Sigmoid colon (tissue), 6 donors: ENCODE measurements at regions not wholly inside any gene's neighbourhood (a gene's known extent, or its start where the extent isn't known, plus 50 kb on each side); places are given as distances from the start of the nearest gene placed in this dataset.

Source experiments
- DNase-seq: peaks from one replicate; pipeline ENCODE4 v3.0.0-alpha.2; 2019
- H3K27ac ChIP-seq, 4 donors: fragments of 200-600 bp; sonication (generic); one replicate each; pipeline ENCODE4 v1.5.1; 2016 to 2019; ENCODE audit warnings: mild to moderate bottlenecking in 1 of 4
- H3K27me3 ChIP-seq, 3 donors: fragments of 200-600 bp; sonication (generic); one replicate each; pipeline ENCODE4 v1.5.1; 2019; ENCODE audit warnings: mild to moderate bottlenecking in 1 of 3
- H3K36me3 ChIP-seq, 4 donors: fragments of 200-600 bp; sonication (generic); one replicate each; pipeline ENCODE4 v1.5.1; 2016 to 2019
- H3K4me1 ChIP-seq, 4 donors: fragments of 200-600 bp; sonication (generic); one replicate each; pipeline ENCODE4 v1.5.1; 2017 to 2019
- H3K4me3 ChIP-seq, 4 donors: fragments of 200-600 bp; sonication (generic); one replicate each; pipeline ENCODE4 v1.5.1; 2017 to 2019; ENCODE audit warnings: mild to moderate bottlenecking in 2 of 4, moderate library complexity in 1 of 4
- H3K9me3 ChIP-seq, 4 donors: fragments of 200-600 bp in 3 of 4; sonication (generic) in 3 of 4; one replicate each; pipeline versions ENCODE4 v1.5.1 to v1.6.1; 2013 to 2019
- CTCF ChIP-seq, 4 experiments: fragments of 450-650 bp in 3 of 4; fragments of 200-600 bp in 1 of 4; IDR thresholded peaks; one replicate each; pipeline ENCODE4 v1.5.1; 2016 to 2019; ENCODE audit warnings: antibody characterized with exemption in 4 of 4, mild to moderate bottlenecking in 3 of 4, moderate library complexity in 2 of 4
- EP300 ChIP-seq, 4 donors: sonication (generic); formaldehyde crosslinking; IDR thresholded peaks; one replicate each; pipeline ENCODE4 v1.6.1; 2017; ENCODE audit warnings: antibody characterized with exemption in 4 of 4
- POLR2A ChIP-seq, 2 donors: fragments of 450-650 bp; IDR thresholded peaks; one replicate each; pipeline ENCODE4 v1.6.1; 2016; ENCODE audit warnings: antibody characterized with exemption in 2 of 2, mild to moderate bottlenecking in 2 of 2, moderate library complexity in 2 of 2
- POLR2AphosphoS5 ChIP-seq, 4 donors: sonication (generic); formaldehyde crosslinking; IDR thresholded peaks; one replicate each; pipeline ENCODE4 v1.6.1; 2017; ENCODE audit warnings: antibody characterized with exemption in 4 of 4
- WGBS, 2 donors: extraction: QIAGEN DNeasy Blood & Tissue Kit; methylation state at CpG; one replicate each; pipeline ENCODE4 v1.1.7; 2013; 5-methylcytosine and 5-hydroxymethylcytosine counted together
- intact Hi-C: fragments of 100-400 bp; cut with DNase I; formaldehyde crosslinking; loops from one replicate; pipeline ENCODE4 v1.15.1; 2023
- donor health status: healthy with polysubstance abuse.
- donor health status: healthy.

GRCh38 chr14:95388699-95389098 lies 69.0 kb upstream of the CLMN start:
- Histone ChIP-seq H3K9me3 (no peaks in the 10 kb centered on the region), H3K4me3 (no peak overlapping the region), H3K27ac (no peak overlapping the region), H3K27me3 (no peaks in the 10 kb centered on the region), H3K4me1 (no peaks in the 10 kb centered on the region), H3K36me3 (no peaks in the 10 kb centered on the region)
- TF ChIP-seq EP300 (IDR thresholded peaks at IDR 0.05): no peak
- TF ChIP-seq POLR2AphosphoS5 (IDR thresholded peaks at IDR 0.05): no peak
- TF ChIP-seq POLR2A (IDR thresholded peaks at IDR 0.05): no peak
- no peak for TF ChIP-seq CTCF (IDR thresholded peaks at IDR 0.05)
- WGBS, 2 donors: 78 to 80% methylated on average over 4 of the region's 4 CpGs
- DNase-seq: no peak
- intact Hi-C loops: no loop called here

- intact Hi-C loops: no loop called here
- no peak for DNase-seq
- Histone ChIP-seq H3K4me1 (no peaks in the 10 kb centered on the region), H3K9me3 (no peaks in the 10 kb centered on the region), H3K36me3 (no peaks in the 10 kb centered on the region), H3K27me3 (no peaks in the 10 kb centered on the region), H3K4me3 (no peak overlapping the region), H3K27ac (no peak overlapping the region)
- 77 to 80% methylated on average over 7 of the region's 7 CpGs for WGBS, 2 donors
- TF ChIP-seq EP300 (IDR thresholded peaks at IDR 0.05) (no peak), POLR2A (IDR thresholded peaks at IDR 0.05) (no peak), CTCF (IDR thresholded peaks at IDR 0.05) (no peak), POLR2AphosphoS5 (IDR thresholded peaks at IDR 0.05) (no peak)
Measured at GRCh38 chr14:95387826-95388445, 68.2 kb upstream of the CLMN start.

- TF ChIP-seq CTCF (IDR thresholded peaks at IDR 0.05): no peak
- TF ChIP-seq POLR2AphosphoS5 (IDR thresholded peaks at IDR 0.05): no peak
- TF ChIP-seq POLR2A (IDR thresholded peaks at IDR 0.05): no peak
- TF ChIP-seq EP300 (IDR thresholded peaks at IDR 0.05): no peak
Measured at GRCh38 chr14:95386536-95387095, 66.9 kb upstream of the CLMN start.

GRCh38 chr14:95385701-95386100 lies 66.0 kb upstream of the CLMN start:
- Histone ChIP-seq H3K4me3 (no peak overlapping the region), H3K9me3 (peaks cover 0 to 5% (median 0%) of the 10 kb centered on the region in 4 donors), H3K4me1 (no peaks in the 10 kb centered on the region), H3K27me3 (no peaks in the 10 kb centered on the region), H3K36me3 (no peaks in the 10 kb centered on the region), H3K27ac (no peak overlapping the region)
- no peak for DNase-seq
- intact Hi-C loops: no loop called here
- WGBS, 2 donors: 86 to 94% methylated on average over 6 of the region's 6 CpGs
- TF ChIP-seq POLR2AphosphoS5 (IDR thresholded peaks at IDR 0.05) (no peak), CTCF (IDR thresholded peaks at IDR 0.05) (no peak), POLR2A (IDR thresholded peaks at IDR 0.05) (no peak), EP300 (IDR thresholded peaks at IDR 0.05) (no peak)

More at GRCh38 chr14:95386536-95387095, 66.9 kb upstream of the CLMN start:
- intact Hi-C loops: no loop called here
- Histone ChIP-seq H3K4me1 (no peaks in the 10 kb centered on the region), H3K27me3 (no peaks in the 10 kb centered on the region), H3K27ac (no peak overlapping the region), H3K9me3 (no peaks in the 10 kb centered on the region), H3K36me3 (no peaks in the 10 kb centered on the region), H3K4me3 (no peak overlapping the region)
- no peak for DNase-seq
- 81 to 83% methylated on average over 6 of the region's 6 CpGs for WGBS, 2 donors

GRCh38 chr14:95382747-95383146 lies 63.0 kb upstream of the CLMN start:
- H3K27me3 ChIP-seq: no peaks in the 10 kb centered on the region
- intact Hi-C loops: no loop called here
- TF ChIP-seq POLR2A (IDR thresholded peaks at IDR 0.05): no peak
- TF ChIP-seq CTCF (IDR thresholded peaks at IDR 0.05): no peak
- no peak for TF ChIP-seq POLR2AphosphoS5 (IDR thresholded peaks at IDR 0.05)
- no peak for TF ChIP-seq EP300 (IDR thresholded peaks at IDR 0.05)
- peaks cover 4 to 15% (median 7%) of the 10 kb centered on the region in 4 donors for H3K9me3 ChIP-seq
- no peaks in the 10 kb centered on the region for H3K36me3 ChIP-seq
- H3K4me1 ChIP-seq: no peaks in the 10 kb centered on the region
- H3K27ac ChIP-seq: no peak overlapping the region
- WGBS, 2 donors: 90 to 92% methylated on average over 3 of the region's 3 CpGs
- no peak for DNase-seq
- H3K4me3 ChIP-seq: no peak overlapping the region
